ENCODE measurements at regions not wholly inside any gene's neighbourhood (a gene's known extent, or its start where the extent isn't known, plus 50 kb on each side); places are given as distances from the start of the nearest gene placed in this dataset.

GRCh38 chr4:128615197-128615596, 194.3 kb upstream of the JADE1 start:
- no peak for DNase-seq
- H3K9me3 ChIP-seq, result no peaks in the 10 kb centered on the region
- H3K4me3 ChIP-seq, result no peak overlapping the region
- no peaks in the 10 kb centered on the region for H3K4me1 ChIP-seq
- H3K27ac ChIP-seq, result no peak overlapping the region
- no peaks in the 10 kb centered on the region for H3K27me3 ChIP-seq (ENCODE audit: insufficient read depth in 3 of 3, low read length in 2 of 3)
- intact Hi-C loops (cut with DNase I), result no loop called here
- no peaks in the 10 kb centered on the region for H3K36me3 ChIP-seq (ENCODE audit: insufficient read depth in 1 of 2, low read depth in 1 of 2)
- no peak for ATAC-seq
- TF ChIP-seq CTCF (IDR thresholded peaks at IDR 0.05), result no peak

- Histone ChIP-seq H3K27ac (no peak overlapping the region), H3K9me3 (no peaks in the 10 kb centered on the region), H3K4me3 (no peak overlapping the region), H3K4me1 (peaks cover 11% of the 10 kb centered on the region), H3K36me3 (ENCODE audit: insufficient read depth in 1 of 2, low read depth in 1 of 2) (no peaks in the 10 kb centered on the region), H3K27me3 (ENCODE audit: insufficient read depth in 3 of 3, low read length in 2 of 3) (no peaks in the 10 kb centered on the region)
- ATAC-seq (no peak), DNase-seq (no peak)
- 83 to 93% (median 89%) methylated on average over 1 of the region's 1 CpG for WGBS, 3 donors
- no peak for TF ChIP-seq CTCF (IDR thresholded peaks at IDR 0.05)
- intact Hi-C loops (cut with DNase I), result no loop called here
Observed at GRCh38 chr4:128608006-128608405, 201.5 kb upstream of the JADE1 start.

- H3K4me1 ChIP-seq, result peaks cover 25% of the 10 kb centered on the region
- WGBS, 3 donors, result 31 to 45% (median 43%) methylated on average over 1 of the region's 1 CpG
- H3K27me3 ChIP-seq (ENCODE audit: insufficient read depth in 3 of 3, low read length in 2 of 3), result no peaks in the 10 kb centered on the region
- ATAC-seq (peak; percentile 89 to 95 (median 94)), DNase-seq (peak; percentile 31 to 77)
- H3K27ac ChIP-seq, result peak overlapping the region; percentile 52
- no peak overlapping the region for H3K4me3 ChIP-seq
- intact Hi-C loops (cut with DNase I), result no loop called here
- no peak for TF ChIP-seq CTCF (IDR thresholded peaks at IDR 0.05)
- H3K9me3 ChIP-seq, result no peaks in the 10 kb centered on the region
- H3K36me3 ChIP-seq (ENCODE audit: insufficient read depth in 1 of 2, low read depth in 1 of 2), result no peaks in the 10 kb centered on the region
Observed at GRCh38 chr4:128606173-128606572, 203.3 kb upstream of the JADE1 start.

GRCh38 chr4:128604840-128605239, 204.7 kb upstream of the JADE1 start:
- WGBS, 3 donors, result 87 to 90% (median 88%) methylated on average over 2 of the region's 2 CpGs

More at GRCh38 chr4:128604840-128605239, 204.7 kb upstream of the JADE1 start:
- no peak for TF ChIP-seq CTCF (IDR thresholded peaks at IDR 0.05)
- H3K4me1 ChIP-seq, result peaks cover 36% of the 10 kb centered on the region
- intact Hi-C loops (cut with DNase I), result no loop called here
- no peak for ATAC-seq
- H3K9me3 ChIP-seq, result no peaks in the 10 kb centered on the region
- no peaks in the 10 kb centered on the region for H3K36me3 ChIP-seq (ENCODE audit: insufficient read depth in 1 of 2, low read depth in 1 of 2)
- no peaks in the 10 kb centered on the region for H3K27me3 ChIP-seq (ENCODE audit: insufficient read depth in 3 of 3, low read length in 2 of 3)
- no peak overlapping the region for H3K4me3 ChIP-seq
- H3K27ac ChIP-seq, result no peak overlapping the region
- DNase-seq, result no peak
